ENCODE measurements at regions not wholly inside any gene's neighbourhood (a gene's known extent, or its start where the extent isn't known, plus 50 kb on each side); places are given as distances from the start of the nearest gene placed in this dataset.
"Not testable (repeated sequence)": the region's sequence is repeated elsewhere in the genome, so short reads cannot be mapped to it uniquely, and the experiment has no call there.

GRCh38 chr2:175766880-175767279 is 235.2 kb downstream of the LNPK start:
- DNase-seq (ENCODE audit: low spot score), result no peak

GRCh38 chr2:175755656-175756386 is 246.2 kb downstream of the LNPK start:
- DNase-seq (ENCODE audit: low spot score), result no peak

GRCh38 chr2:175755169-175755568 is 246.9 kb downstream of the LNPK start:
- DNase-seq (ENCODE audit: low spot score), result no peak

- no peak for DNase-seq (ENCODE audit: low spot score)
Measured at GRCh38 chr2:175750195-175750594, 251.9 kb downstream of the LNPK start.

GRCh38 chr2:175745911-175746310 is 256.2 kb downstream of the LNPK start:
- DNase-seq (ENCODE audit: low spot score), result no peak

GRCh38 chr2:175744000-175744399 is 258.1 kb downstream of the LNPK start:
- DNase-seq (ENCODE audit: low spot score), result no peak

GRCh38 chr2:175743011-175743410 is 259.1 kb downstream of the LNPK start:
- no peak for DNase-seq (ENCODE audit: low spot score)

GRCh38 chr2:175742367-175742766 is 259.7 kb downstream of the LNPK start:
- DNase-seq (ENCODE audit: low spot score), result no peak

- DNase-seq (ENCODE audit: low spot score), result no peak
Measured at GRCh38 chr2:175741164-175741563, 260.9 kb downstream of the LNPK start.

- no peak for DNase-seq (ENCODE audit: low spot score)
Measured at GRCh38 chr2:175737722-175738361, 264.2 kb downstream of the LNPK start.

- DNase-seq (ENCODE audit: low spot score), result no peak
Measured at GRCh38 chr2:175734686-175735085, 267.4 kb downstream of the LNPK start.

GRCh38 chr2:175732531-175732930 is 269.5 kb downstream of the LNPK start:
- no peak for DNase-seq (ENCODE audit: low spot score)

- no peak for DNase-seq (ENCODE audit: low spot score)
Measured at GRCh38 chr2:175730050-175730449, 272.0 kb downstream of the LNPK start.

- no peak for DNase-seq (ENCODE audit: low spot score)
Measured at GRCh38 chr2:175729049-175729706, 272.9 kb downstream of the LNPK start.

- no peak for DNase-seq (ENCODE audit: low spot score)
Measured at GRCh38 chr2:175728032-175728431, 274.0 kb downstream of the LNPK start.

- no peak for DNase-seq (ENCODE audit: low spot score)
Measured at GRCh38 chr2:175726223-175726622, 275.8 kb downstream of the LNPK start.

GRCh38 chr2:175709248-175709647 is 292.8 kb downstream of the LNPK start:
- no peak for DNase-seq (ENCODE audit: low spot score)

GRCh38 chr2:175707322-175707721 is 294.7 kb downstream of the LNPK start:
- no peak for DNase-seq (ENCODE audit: low spot score)

GRCh38 chr2:175704568-175704967 is 297.5 kb downstream of the LNPK start:
- not testable (repeated sequence) for DNase-seq (ENCODE audit: low spot score)

- DNase-seq (ENCODE audit: low spot score), result no peak
Measured at GRCh38 chr2:175698061-175698460, 304.0 kb downstream of the LNPK start.

GRCh38 chr2:175690113-175690837 is 311.8 kb downstream of the LNPK start:
- DNase-seq (ENCODE audit: low spot score), result no peak

GRCh38 chr2:175688243-175688642 is 313.8 kb downstream of the LNPK start:
- DNase-seq (ENCODE audit: low spot score), result no peak

All from ureter (tissue), 1 donor.